Stimulated activated CD8-positive, alpha-beta memory T cell treated with anti-CD3 and anti-CD28 coated beads, Interleukin-12 subunit alpha, Interleukin-12 subunit beta, amount 100 ng/mL, for 1 hour (primary cell): ENCODE measurements at regions not wholly inside any gene's neighbourhood (a gene's known extent, or its start where the extent isn't known, plus 50 kb on each side); places are given as distances from the start of the nearest gene placed in this dataset.
"Not testable (repeated sequence)": the region's sequence is repeated elsewhere in the genome, so short reads cannot be mapped to it uniquely, and the experiment has no call there.

Experiments used
- DNase-seq: peaks from one replicate; pipeline ENCODE4 v3.0.0-alpha.2; 2020; ENCODE audit warnings: low read depth

DNA sequence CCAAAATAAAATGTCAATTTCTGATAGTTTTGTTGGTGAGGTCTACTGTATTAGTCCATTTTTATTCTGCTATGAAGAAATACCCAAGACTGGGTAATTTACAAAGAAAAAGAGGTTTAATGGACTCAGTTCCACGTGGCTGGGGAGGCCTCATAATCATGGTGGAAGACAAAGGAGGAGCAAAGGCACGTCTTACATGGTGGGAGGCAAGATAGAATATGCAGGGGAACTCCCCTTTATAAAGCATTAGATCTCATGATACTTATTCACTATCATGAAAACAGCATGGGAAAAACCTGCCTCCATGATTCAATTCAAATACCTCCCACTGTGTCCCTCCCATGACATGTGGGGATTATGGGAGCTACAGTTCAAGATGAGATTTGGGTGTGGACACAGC is 204.5 kb upstream of the ZEB2 start:
- DNase-seq = not testable (repeated sequence)

DNA sequence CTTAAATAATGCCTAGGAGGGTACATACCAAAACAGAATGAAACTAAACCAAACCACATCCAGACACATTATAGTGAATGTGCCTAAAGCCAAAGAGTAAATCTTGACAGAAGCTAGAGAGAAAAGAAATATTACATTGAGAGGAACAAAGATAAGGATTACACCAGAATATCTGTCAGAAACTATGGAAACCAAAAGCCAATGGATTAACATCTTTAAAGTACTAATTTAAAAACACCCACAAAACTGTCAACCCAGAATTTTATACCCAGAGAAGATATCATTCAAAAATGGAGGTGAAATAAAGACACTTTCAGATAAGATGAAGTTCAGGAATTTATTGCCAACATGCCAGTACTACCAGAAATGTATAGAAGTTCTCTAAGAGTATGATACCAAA is 198.5 kb upstream of the ZEB2 start:
- no peak for DNase-seq

DNA sequence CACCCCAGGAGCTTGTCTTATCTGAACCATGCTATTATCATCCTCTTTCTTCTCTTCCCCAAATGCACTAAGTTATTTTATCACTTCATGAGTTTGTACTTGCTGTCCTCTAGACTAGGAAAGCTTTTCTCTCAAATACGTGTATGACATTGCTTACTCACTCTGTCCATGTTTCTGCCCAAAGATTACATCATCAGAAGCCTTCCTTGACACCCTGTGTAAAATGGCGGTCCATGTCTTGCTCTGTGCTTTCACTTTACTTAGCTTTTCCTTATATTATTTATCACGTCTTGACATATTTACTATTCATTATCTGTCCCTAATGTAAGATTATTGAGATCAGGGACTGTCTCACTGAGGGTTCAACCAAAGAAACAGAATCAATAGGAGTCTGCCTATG is 196.1 kb upstream of the ZEB2 start:
- DNase-seq = no peak

DNA sequence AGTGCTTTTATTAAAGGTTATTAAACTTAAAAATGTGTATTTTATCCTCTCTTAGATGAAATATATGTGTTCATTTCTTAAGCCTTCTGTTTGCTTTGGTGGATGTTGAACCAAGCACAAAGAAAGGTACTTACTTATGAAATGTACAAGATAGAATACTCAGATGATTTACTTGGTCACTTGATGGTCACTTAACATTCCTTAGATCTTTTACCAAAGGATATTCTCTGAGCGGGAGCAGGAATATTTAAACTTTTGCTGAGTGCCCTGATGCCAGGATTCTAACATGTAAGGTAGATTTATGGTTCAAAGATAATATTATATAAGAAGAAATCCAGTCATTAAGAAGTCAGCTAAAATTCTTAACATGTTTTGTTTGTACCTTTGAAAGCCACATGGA is 193.5 kb upstream of the ZEB2 start:
- DNase-seq = no peak

DNA sequence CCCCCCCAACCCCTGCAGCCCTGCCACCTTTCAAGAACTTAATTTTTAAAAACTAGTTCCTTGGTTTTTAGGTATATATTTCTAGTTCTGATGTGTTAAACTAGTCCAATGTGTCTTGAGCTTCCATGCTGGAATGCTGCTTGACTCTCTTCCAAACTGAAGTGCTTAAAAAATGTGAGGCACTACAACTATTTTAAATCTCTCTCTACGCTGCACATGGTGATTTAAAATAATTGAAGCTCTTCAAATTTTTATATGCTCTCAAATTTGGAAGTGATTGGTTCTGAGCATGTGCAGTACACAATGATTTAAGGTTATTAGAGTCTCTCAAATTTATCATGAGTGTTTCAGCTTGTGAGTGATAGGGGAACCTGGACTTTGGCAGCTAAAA is 192.6 kb upstream of the ZEB2 start:
- no peak for DNase-seq

DNA sequence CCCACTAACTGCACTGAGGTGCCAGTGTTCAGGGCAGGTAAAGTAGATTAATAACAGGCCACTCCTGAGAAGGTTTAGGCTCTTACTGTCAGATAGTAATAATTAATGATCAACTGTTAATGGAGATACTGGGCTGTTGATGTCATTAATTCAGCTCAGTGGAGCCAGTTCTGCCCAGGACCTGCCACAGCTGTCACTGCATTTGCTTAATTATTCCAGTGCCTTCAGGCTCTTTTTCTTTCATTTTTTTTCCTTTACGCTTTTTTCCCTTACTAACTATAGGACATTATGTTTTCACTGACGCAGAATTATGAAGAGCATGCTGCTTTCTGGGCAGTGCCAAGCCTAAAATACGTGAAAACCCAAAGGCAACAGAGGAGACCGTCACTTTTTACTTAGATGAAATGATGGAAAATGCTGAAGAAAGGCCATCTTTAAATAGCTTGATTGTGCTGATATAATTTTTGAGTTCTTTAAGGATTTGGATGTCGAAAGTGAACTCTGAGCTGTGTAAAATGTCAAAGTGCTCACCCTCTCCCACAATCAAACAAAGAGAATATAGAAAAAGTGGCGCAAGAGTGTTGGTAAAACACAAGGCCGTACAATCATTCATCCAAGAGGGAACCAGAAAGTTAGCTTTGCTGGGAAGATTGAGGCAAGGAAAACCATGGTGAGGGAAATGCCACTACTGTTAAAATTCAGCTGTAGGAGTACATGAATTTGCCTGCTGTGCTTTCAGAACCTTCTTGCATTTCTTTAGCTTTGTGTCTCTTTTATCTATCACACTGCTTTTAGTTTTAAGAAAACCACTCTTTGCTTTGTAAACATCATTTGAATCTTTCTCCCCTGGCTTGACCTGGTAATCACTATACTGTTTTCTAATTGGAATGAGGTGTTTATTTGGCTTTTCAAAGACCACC is 192.0 kb upstream of the ZEB2 start:
- no peak for DNase-seq

DNA sequence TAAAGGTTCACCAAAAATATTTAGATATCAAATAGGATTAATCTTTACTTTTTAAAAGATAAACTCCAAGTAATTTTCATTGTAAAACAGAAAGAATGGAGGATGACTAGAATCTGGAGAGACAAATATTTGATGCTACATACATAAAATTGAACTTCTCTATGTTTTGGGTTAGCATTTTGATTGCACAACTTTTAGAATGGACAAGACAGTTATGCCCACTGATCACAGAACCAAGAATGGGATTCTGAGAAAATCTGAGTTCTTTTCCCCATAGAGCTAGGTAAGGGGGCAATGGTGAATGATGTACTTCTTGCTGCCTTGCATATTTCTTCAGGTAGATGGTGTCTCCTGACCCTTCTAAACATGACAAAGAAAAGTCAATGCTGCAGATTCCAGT is 191.2 kb upstream of the ZEB2 start:
- DNase-seq = no peak

DNA sequence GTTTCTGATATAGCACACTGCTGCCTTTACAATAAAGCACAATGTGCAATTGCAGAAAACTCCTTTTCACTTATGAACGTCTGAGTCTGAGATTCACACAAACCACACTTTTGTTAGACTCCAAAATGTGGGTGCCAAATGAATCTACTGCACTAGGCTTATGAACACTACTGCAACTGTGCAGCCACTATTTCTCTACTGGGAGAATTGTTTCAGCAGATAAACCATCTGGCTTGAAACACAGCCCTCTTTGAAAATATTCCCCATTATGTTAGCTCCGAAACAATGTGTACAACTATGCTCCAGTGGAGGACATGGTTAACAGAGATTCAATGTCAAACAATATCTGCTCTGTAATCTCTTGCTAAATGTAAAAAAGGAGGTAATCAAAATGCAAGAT is 188.7 kb upstream of the ZEB2 start:
- no peak for DNase-seq

DNA sequence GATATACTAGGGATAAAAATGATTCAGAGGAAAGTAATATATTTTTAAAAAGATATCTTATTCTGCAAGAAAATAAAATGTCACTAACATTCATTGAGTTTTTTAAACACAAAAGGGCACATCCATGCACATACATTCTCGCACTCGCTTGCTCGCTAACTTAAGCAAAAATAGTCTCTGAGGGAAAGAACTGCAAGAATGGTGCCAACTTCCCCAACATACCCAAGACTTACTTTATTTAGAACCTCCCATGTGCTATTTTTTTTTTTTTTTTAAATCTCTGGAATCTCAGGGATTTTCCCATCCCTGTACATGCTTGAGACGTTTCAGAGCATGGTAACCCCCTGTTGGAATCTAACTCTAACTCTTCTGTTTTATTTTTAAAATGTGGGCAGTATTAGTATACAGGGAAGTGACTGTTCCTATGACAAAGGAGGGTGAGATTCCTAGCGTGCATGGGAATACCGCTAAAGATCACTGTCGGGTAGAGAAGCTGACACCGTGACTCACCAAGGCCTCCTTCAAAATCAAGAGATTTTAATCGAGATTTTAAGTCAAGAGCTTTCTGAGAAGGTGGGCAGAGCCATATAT is 187.9 kb upstream of the ZEB2 start:
- no peak for DNase-seq

DNA sequence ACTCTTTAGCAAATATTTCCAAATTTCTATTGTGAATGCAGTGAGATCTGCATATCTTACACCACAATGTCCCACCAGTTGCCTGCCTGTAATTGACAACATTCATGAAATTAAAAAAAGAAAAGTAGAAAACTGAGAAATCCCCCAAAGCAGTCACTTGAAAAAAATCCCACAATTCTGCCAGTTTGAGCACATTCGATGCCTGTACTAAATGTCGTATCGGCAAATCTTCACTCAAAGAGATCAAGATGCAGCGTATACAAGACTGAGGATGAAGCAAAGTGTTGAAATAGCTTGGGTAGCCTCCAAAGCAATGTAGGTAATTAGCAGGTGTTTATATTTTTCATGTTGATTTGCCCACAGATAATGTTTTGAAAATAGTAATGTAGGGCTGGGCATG is 186.7 kb upstream of the ZEB2 start:
- DNase-seq = no peak

DNA sequence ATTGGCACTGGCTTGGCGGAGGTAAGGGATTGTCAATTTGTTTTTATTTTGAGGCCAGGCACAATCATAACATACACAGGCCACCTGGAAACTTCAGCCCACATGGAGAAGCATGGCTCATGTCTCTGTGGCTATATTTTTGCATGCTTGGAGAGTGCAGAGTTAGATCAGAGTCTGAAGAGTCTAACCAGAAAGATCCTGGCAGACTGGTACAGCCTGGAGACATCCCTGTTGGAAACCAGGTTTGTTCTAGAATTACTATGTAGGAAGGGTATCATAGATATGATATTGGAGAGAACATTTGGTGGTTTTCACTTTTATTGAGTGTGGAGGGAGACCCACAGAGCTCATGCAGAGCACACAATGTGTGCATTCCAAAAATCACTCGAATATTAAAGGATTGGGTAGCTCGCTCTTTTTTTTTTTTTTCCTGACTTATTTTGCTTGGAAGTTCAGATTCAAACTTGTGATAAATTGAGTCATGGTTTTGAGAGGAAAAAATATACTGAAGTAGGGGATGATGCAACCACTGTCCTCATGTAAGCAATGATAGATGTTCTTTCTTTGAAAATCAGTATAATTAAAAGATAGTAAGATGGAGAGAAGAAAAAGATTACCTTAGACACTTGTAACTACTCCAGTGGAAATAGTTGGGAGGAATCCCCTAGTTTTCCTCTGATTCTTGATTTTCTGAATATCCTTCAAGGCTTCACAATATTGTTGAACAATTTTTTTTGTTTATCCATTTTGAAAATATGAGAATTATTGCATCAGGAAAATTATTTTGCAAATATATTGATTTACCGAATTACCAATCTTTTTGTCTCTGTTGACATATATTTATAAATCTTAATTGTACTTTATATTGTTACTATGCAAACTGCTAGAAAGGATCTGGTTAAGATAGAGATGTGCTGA is 185.7 kb upstream of the ZEB2 start:
- no peak for DNase-seq

DNA sequence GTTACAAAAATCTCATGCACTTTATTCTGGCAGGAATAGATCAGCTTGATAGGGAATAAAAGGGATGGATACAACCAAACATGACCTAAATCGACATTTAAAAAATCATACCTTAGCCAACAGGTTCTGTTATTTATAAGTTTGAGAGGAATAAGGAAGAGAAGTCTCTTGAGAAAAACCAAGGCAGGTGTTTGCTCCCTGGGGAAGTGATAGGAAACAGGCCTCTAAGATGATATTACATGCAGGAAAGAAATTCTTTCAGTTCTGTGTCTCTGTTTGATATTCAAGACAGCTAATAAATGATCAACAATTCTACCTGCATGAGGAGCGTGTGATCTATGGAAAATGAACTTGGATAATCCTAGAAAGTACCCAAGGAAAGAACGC is 184.8 kb upstream of the ZEB2 start:
- no peak for DNase-seq

DNA sequence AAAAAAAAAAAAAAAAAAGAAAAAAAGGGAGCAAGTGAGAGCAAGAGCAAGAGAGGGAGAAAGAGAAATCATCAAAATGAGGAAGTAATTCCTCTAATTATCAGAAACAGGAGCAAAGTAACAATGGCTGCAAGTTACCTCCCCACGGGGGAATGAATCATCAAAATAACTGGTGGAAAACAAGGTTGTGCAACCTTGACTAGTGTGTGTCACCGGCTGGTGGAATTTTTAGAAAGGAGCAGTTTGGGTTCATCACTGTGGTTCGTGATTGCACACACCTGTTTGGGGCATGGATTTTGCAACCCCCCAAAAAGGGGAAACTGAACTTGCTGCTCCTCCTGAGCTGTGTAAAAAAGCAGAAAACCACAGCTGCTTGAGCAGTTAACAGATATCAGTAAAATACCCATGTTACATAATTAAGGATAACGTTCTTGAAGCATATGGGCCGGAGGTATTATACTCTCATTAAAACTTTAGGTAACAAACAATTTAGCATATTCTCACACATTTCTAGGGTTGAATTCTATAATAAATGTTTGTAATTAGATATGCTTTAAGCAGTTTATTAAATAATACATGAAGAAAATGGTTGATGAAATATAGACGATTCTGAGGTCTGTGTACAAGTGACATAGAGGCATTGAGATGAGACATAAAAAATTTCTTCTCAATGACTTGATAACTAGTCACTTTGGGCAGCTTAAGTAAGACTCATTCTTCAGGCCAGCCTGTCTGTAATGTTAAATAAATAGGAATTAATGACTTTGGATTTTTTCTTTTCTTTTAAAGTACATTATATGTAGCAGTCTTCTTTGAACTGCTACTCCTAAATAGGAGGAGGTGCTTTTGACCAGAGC is 184.2 kb upstream of the ZEB2 start:
- no peak for DNase-seq

DNA sequence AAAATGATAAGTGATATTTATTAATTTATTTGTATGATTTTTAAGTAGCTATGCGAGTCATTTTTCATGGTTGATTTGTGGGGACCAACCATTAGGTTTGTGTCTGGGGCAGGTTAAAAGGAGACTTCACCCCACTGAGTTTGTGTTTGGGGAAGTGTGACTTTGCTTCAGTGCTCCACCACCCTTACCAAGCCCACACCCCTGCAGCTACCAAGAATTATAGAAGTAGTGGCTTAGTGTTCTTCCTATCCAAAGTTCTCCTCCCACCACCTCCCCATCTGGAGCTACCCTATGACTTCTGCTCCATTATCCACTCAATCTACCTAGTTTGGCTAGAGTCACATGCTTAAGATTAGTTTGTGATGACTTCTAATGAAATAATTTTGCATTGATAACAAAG is 182.1 kb upstream of the ZEB2 start:
- no peak for DNase-seq

DNA sequence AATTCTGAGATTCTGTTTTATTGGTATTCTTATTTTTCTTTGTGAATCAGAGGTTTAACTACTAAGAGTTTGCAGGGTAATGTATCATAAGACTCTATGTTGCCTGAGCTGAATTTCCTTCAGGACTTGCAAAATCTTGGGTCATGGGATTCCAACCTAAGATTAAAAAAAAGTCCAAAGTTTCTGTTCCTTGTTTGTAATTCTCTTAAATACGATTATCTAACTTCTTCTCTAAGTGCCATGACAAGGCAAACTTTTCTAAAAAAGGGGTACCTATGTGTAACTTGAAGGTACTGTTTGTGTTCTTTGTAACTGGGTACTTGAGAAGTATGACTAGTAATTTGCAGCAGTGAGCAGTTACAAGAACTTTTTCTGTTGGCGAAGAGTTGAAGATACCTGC is 181.3 kb upstream of the ZEB2 start:
- no peak for DNase-seq

DNA sequence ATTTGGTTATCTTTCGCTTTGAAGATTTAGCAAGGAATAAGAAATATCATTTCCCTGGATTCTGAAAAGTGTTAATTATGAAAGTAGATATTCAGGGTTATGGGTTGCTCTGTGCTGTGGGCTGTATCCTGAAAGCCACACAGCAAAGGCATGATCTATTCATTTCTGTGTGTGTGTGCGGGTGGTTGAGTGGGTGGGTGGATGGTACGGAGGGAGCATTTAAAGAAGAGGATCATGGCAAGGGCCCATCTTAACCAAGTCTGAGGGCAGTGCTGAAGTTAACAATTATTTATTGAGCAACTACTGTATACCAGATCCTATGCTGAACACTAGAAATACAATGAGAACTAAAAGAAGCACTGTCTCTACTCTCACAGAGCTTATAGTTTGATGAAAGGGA is 178.2 kb upstream of the ZEB2 start:
- DNase-seq = no peak

DNA sequence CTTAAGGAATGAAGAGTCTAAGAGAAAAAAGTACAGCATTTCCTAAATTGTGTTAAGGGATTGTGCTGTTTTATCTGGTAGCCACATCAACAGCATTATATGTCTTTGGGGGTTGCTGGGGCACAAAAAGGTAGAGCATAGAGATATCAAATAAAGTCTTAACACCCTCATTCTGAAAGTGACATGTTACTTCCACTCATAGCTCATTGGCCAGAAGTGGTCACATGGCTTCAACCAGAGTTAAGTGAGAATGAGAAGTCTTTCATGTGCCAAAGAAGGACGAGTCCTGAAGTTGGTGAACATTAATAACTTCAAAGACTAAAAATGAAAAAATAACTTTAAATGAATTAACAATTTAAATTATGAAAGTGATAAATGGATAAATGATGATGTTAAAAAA is 175.7 kb upstream of the ZEB2 start:
- DNase-seq = no peak

DNA sequence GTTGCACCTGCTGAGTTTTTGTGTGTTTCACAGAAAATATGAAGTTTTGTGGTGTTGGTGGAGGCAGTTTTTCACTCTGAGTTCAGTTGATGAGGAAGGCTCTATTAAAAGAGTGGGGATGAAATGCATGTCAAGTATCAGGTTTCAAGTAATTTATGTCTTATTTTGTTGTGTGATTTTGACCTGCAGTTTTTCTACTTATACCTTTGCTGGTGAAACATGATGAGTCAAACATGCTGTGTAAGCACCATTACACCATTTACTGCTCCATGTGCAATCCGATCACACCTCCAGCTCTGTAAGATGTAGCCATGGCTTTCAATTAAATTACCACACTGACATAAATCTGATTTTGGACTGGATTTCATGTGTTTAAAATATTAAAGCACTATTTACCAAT is 174.5 kb upstream of the ZEB2 start:
- DNase-seq = no peak

DNA sequence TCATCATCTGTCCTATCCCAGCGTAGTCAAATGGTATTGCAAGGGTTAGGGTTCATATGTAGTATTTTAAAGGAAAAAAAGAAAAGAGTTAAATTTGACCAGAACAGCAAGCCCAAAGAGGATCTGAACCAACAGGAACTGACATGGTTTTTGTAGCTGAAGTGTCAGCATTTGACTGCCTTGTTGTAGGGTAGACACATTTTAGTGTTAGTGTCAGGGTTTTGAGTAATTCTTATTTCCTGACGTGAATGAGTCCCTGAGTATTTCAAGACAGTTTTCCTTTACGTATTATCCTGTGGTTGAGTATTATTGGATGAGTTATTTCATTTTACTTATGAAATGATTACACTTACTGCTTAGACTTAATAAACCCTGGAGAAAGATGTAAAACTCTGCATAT is 173.3 kb upstream of the ZEB2 start:
- no peak for DNase-seq

DNA sequence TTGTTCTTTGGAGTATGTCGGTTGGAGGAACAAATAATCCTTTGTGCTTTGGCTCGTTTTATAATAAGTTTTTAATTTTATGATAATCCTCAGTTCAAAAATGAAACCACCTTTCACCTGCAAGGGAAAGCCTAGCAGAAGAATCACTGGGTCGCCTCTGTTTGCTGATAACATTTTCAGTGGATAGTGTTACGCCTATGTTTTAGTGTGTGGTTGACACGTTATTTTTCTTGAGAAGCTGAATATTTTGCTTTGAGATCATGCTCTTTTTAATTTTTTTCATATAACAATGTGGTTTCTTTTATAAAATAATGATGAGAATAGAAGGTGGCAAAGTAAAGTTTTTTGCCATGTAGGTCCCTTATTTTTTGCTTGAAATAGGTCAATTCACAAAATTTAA is 172.7 kb upstream of the ZEB2 start:
- no peak for DNase-seq

DNA sequence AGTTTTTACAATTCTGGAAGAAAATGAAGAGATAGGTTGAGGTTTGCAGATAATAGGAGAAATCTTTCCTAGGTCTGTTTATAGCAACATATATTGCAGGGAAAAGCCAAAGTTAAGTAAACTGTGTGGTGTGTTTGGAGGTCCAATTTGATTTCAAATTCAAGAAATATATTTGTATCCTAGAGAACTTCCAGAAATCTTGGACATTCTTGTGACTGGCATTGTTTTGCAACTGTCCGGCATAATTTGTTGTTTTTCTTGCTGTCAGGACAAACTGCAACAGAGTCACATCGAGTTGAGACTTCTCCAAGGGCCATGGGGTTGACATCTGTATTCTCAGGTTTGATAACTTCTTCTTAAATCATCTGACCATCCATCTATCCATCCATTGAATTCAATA is 170.9 kb upstream of the ZEB2 start:
- no peak for DNase-seq
